ENCODE measurements at regions not wholly inside any gene's neighbourhood (a gene's known extent, or its start where the extent isn't known, plus 50 kb on each side); places are given as distances from the start of the nearest gene placed in this dataset.

GRCh38 chrX:139448996-139449395 is 81.5 kb upstream of the F9 start:
- H3K23ac ChIP-seq (ENCODE audit: insufficient read length, low read depth, low read length): no peak overlapping the region
- no peak overlapping the region for H3K27ac Mint-ChIP-seq

More at GRCh38 chrX:139448996-139449395, 81.5 kb upstream of the F9 start:
- Histone ChIP-seq H4K91ac (ENCODE audit: insufficient read length, low read depth, low read length) (no peak overlapping the region), H3K79me1 (ENCODE audit: insufficient read depth, low read depth, low read length, poor library complexity, severe bottlenecking) (no peaks in the 10 kb centered on the region), H3K23me2 (ENCODE audit: insufficient read length, low read depth, low read length, poor library complexity, severe bottlenecking) (no peaks in the 10 kb centered on the region), H3K56ac (ENCODE audit: insufficient read length, low read depth, low read length) (no peak overlapping the region), H2BK120ac (ENCODE audit: low read depth, low read length, poor library complexity, severe bottlenecking) (no peak overlapping the region), H3K4me2 (ENCODE audit: insufficient read depth, insufficient read length, low read length) (no peak overlapping the region), H3T11ph (ENCODE audit: low read length) (no peak overlapping the region), H2AK5ac (ENCODE audit: insufficient read length, low read length) (no peak overlapping the region), H3K14ac (ENCODE audit: insufficient read depth, low read length) (no peak overlapping the region), H3K18ac (ENCODE audit: insufficient read length, low read depth, low read length) (no peak overlapping the region), H4K20me1 (ENCODE audit: control insufficient read depth, insufficient read depth, insufficient read length) (no peaks in the 10 kb centered on the region), H3K27me3 (ENCODE audit: insufficient read depth, low read length) (no peaks in the 10 kb centered on the region), H3K4me1 (ENCODE audit: insufficient read depth, low read length) (no peaks in the 10 kb centered on the region), H3K27ac (ENCODE audit: insufficient read length, low read depth, low read length) (no peak overlapping the region), H3K9ac (ENCODE audit: extremely low read depth, insufficient read length, low read length) (no peak overlapping the region), H2BK5ac (ENCODE audit: insufficient read length, low read length) (no peak overlapping the region), H2BK20ac (ENCODE audit: low read depth, low read length, poor library complexity, severe bottlenecking) (no peak overlapping the region), H2AFZ (ENCODE audit: low read length) (no peak overlapping the region), H3K9me3 (ENCODE audit: control insufficient read depth, low read depth, low read length) (no peaks in the 10 kb centered on the region), H2BK15ac (ENCODE audit: low read depth, low read length) (no peak overlapping the region), H2BK12ac (ENCODE audit: insufficient read length, low read depth, low read length) (no peak overlapping the region), H4K8ac (replicated peaks; ENCODE audit: insufficient read length, low read depth, low read length) (no peak overlapping the region), H4K5ac (ENCODE audit: insufficient read length, low read depth, low read length) (no peak overlapping the region), H3K79me2 (ENCODE audit: insufficient read depth, low read length) (no peaks in the 10 kb centered on the region), H3K4ac (ENCODE audit: low read depth, low read length) (no peak overlapping the region)
- Mint-ChIP-seq H3K4me3 (no peak overlapping the region), H3K9me3 (peaks cover 2 to 26% of the 10 kb centered on the region in 2 experiments; a peak in 3 of 5 replicates), H3K27me3 (ENCODE audit: low read depth) (no peaks in the 10 kb centered on the region), H3K36me3 (ENCODE audit: insufficient read depth in 1 of 3, low read depth in 3 of 3) (no peaks in the 10 kb centered on the region; a peak in 2 of 7 replicates), H3K4me1 (no peaks in the 10 kb centered on the region)
- no peak for DNase-seq
- TF ChIP-seq, protein P1, sequence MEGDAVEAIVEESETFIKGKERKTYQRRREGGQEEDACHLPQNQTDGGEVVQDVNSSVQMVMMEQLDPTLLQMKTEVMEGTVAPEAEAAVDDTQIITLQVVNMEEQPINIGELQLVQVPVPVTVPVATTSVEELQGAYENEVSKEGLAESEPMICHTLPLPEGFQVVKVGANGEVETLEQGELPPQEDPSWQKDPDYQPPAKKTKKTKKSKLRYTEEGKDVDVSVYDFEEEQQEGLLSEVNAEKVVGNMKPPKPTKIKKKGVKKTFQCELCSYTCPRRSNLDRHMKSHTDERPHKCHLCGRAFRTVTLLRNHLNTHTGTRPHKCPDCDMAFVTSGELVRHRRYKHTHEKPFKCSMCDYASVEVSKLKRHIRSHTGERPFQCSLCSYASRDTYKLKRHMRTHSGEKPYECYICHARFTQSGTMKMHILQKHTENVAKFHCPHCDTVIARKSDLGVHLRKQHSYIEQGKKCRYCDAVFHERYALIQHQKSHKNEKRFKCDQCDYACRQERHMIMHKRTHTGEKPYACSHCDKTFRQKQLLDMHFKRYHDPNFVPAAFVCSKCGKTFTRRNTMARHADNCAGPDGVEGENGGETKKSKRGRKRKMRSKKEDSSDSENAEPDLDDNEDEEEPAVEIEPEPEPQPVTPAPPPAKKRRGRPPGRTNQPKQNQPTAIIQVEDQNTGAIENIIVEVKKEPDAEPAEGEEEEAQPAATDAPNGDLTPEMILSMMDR (conservative IDR thresholded peaks at IDR 0.05): no peak
- no CpG with 5 or more reads among the region's 2 CpGs for WGBS (ENCODE audit: extremely low coverage, insufficient read length, low lambda C conversion rate)
